Sigmoid colon (tissue), 4 donors: ENCODE measurements at regions not wholly inside any gene's neighbourhood (a gene's known extent, or its start where the extent isn't known, plus 50 kb on each side); places are given as distances from the start of the nearest gene placed in this dataset.

Source experiments
- CTCF ChIP-seq, 4 experiments: fragments of 450-650 bp in 3 of 4; fragments of 200-600 bp in 1 of 4; IDR thresholded peaks; one replicate each; pipeline ENCODE4 v1.5.1; 2016 to 2019; ENCODE audit warnings: antibody characterized with exemption in 4 of 4, mild to moderate bottlenecking in 3 of 4, moderate library complexity in 2 of 4
- EP300 ChIP-seq, 4 donors: sonication (generic); formaldehyde crosslinking; IDR thresholded peaks; one replicate each; pipeline ENCODE4 v1.6.1; 2017; ENCODE audit warnings: antibody characterized with exemption in 4 of 4
- POLR2A ChIP-seq, 2 donors: fragments of 450-650 bp; IDR thresholded peaks; one replicate each; pipeline ENCODE4 v1.6.1; 2016; ENCODE audit warnings: antibody characterized with exemption in 2 of 2, mild to moderate bottlenecking in 2 of 2, moderate library complexity in 2 of 2
- POLR2AphosphoS5 ChIP-seq, 4 donors: sonication (generic); formaldehyde crosslinking; IDR thresholded peaks; one replicate each; pipeline ENCODE4 v1.6.1; 2017; ENCODE audit warnings: antibody characterized with exemption in 4 of 4

- TF ChIP-seq EP300 (IDR thresholded peaks at IDR 0.05) (no peak), POLR2A (IDR thresholded peaks at IDR 0.05) (no peak), POLR2AphosphoS5 (IDR thresholded peaks at IDR 0.05) (no peak), CTCF (IDR thresholded peaks at IDR 0.05) (no peak)
Measured at GRCh38 chr6:8888468-8888867, 453.1 kb upstream of the SLC35B3 start.
